ENCODE measurements at regions not wholly inside any gene's neighbourhood (a gene's known extent, or its start where the extent isn't known, plus 50 kb on each side); places are given as distances from the start of the nearest gene placed in this dataset.

DNA sequence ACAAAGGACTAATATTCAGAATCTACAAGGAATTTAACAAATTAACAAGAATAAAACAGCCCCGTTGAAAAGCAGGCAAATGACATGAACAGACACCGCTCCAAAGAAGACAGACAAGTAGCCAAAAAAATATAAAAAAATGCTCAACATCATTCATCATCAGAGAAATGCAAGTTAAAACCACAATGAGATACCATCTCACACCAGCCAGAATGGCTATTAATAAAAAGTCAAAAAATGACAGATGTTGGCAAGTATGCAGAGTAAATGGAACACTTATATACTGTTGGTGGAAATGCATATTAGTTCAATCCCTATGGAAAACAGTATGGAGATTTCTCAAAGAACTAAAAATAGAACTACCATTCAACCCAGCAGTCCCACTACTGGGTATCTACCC lies 302.7 kb upstream of the RGMB start:
- Histone ChIP-seq H3K27ac (ENCODE audit: low read depth, low read length) (no peak overlapping the region), H3K4me3 (ENCODE audit: low read depth, low read length) (no peak overlapping the region), H3K9me3 (ENCODE audit: control insufficient read depth, insufficient read depth, low read length) (no peaks in the 10 kb centered on the region), H3K36me3 (ENCODE audit: control insufficient read depth, insufficient read depth, low read length) (no peaks in the 10 kb centered on the region), H3K4me1 (ENCODE audit: control insufficient read depth, insufficient read depth, low read length) (no peaks in the 10 kb centered on the region), H3K27me3 (ENCODE audit: control insufficient read depth, insufficient read depth, low read length) (no peaks in the 10 kb centered on the region), H3K9ac (ENCODE audit: low read depth, low read length) (no peak overlapping the region)

DNA sequence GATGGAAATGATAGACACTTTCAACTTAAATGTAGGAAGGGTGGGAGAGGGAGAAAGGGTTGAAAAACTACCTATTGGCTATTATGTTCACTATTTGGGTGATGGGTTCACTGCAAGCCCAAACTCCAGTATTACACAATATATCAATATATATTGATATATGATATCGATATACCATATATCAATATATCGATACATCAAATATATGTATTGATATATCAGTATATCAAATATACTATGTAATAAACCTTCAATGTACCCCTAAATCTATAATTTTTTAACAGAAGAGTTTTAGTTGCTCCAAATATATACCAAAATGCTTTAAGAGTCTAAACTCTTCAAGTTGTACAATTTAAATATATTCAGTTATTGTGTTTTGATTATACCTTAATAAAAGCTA lies 302.0 kb upstream of the RGMB start:
- Histone ChIP-seq H3K9me3 (ENCODE audit: control insufficient read depth, insufficient read depth, low read length) (no peaks in the 10 kb centered on the region), H3K4me3 (ENCODE audit: low read depth, low read length) (no peak overlapping the region), H3K36me3 (ENCODE audit: control insufficient read depth, insufficient read depth, low read length) (no peaks in the 10 kb centered on the region), H3K4me1 (ENCODE audit: control insufficient read depth, insufficient read depth, low read length) (no peaks in the 10 kb centered on the region), H3K27ac (ENCODE audit: low read depth, low read length) (no peak overlapping the region), H3K27me3 (ENCODE audit: control insufficient read depth, insufficient read depth, low read length) (no peaks in the 10 kb centered on the region), H3K9ac (ENCODE audit: low read depth, low read length) (no peak overlapping the region)

DNA sequence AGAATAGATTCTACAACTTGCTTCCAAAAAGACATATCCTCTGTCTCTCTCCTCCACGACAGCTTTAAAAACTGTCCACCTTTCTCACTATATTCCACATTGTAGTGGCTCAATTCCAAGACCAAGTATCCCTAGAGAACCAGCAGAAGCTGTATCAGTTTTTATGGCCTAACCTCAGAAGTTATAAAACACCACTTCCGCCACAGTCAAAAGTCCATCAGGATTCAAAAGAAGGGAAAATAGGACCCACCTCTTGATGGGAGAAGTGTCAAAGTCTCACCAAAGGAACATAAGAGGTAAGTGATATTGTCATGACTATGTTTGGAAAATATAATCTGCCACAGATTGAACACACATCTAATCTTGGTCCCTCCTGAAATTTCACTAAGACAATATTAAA lies 299.2 kb upstream of the RGMB start:
- no peaks in the 10 kb centered on the region for H3K36me3 ChIP-seq (ENCODE audit: control insufficient read depth, insufficient read depth, low read length)
- no peaks in the 10 kb centered on the region for H3K27me3 ChIP-seq (ENCODE audit: control insufficient read depth, insufficient read depth, low read length)
- no peak overlapping the region for H3K27ac ChIP-seq (ENCODE audit: low read depth, low read length)
- H3K4me1 ChIP-seq (ENCODE audit: control insufficient read depth, insufficient read depth, low read length) = no peaks in the 10 kb centered on the region
- no peak overlapping the region for H3K9ac ChIP-seq (ENCODE audit: low read depth, low read length)
- H3K9me3 ChIP-seq (ENCODE audit: control insufficient read depth, insufficient read depth, low read length) = no peaks in the 10 kb centered on the region
- no peak overlapping the region for H3K4me3 ChIP-seq (ENCODE audit: low read depth, low read length)

DNA sequence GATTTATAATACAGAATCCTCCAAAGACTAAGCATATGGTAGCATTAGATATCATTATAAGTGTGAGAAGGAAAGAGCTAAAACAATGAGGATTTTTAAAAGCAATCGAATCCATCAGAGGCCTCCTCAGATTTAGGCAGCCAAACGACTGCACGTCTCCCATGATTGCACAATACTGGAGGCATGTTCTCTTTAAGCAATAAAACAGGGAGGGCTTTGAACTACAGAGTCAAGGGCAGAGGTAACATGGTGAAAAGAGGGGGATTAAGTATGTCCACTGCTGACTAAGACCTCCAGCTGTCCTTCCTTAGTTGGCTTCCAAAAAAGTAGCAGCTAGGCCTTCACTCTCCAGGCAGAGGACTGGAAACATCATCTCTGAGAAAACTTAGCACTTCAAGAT lies 298.7 kb upstream of the RGMB start:
- Histone ChIP-seq H3K27ac (ENCODE audit: low read depth, low read length) (no peak overlapping the region), H3K27me3 (ENCODE audit: control insufficient read depth, insufficient read depth, low read length) (no peaks in the 10 kb centered on the region), H3K36me3 (ENCODE audit: control insufficient read depth, insufficient read depth, low read length) (no peaks in the 10 kb centered on the region), H3K9ac (ENCODE audit: low read depth, low read length) (no peak overlapping the region), H3K4me3 (ENCODE audit: low read depth, low read length) (no peak overlapping the region), H3K4me1 (ENCODE audit: control insufficient read depth, insufficient read depth, low read length) (no peaks in the 10 kb centered on the region), H3K9me3 (ENCODE audit: control insufficient read depth, insufficient read depth, low read length) (no peaks in the 10 kb centered on the region)

DNA sequence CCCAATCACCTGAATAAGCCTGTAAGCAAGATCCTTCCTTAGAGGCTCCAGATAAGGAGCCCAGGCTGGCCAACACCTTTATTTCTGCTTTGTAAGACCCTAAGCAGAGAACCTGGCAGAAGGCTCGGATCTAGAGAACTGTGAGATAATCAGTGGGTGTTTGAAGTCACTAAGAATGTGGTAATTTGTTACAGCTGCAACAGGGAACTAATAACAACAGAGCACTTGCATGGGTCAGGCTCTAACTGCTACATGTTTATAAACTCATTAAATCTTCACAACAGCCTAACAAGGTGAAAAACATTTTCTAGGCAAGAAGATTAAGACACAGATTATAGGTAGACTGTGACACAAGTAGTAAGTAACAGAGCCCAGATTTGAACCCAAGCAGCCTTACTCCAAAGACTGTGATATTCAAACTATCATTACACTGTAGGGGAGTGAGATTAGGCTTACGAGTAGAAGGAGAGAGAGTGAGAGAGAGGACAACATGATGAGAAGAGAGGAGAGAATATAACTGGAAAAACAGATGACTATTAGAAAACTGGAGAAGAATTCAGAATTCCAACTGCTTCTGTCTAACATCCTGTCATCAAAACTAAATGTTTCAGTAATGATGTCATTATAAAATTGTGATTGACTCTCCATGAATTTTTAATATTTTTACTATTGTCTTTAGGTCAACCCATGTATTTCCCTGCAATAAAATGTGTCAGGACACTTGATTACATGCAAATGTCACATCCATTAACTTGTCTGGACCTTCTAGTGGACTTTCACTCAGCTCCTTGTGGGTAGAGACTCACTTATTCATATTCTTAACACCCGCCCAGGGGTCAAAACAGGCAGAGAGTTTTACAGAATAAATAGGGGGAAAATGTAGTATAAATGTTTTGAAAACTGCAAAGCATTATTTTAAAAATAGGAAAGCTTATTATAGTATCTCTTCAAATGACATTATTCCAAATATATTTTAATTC lies 290.9 kb upstream of the RGMB start:
- Histone ChIP-seq H3K27me3 (ENCODE audit: control insufficient read depth, insufficient read depth, low read length) (no peaks in the 10 kb centered on the region), H3K9me3 (ENCODE audit: control insufficient read depth, insufficient read depth, low read length) (0 out of 2 replicates have a peak, but pooled peaks cover 2% of the 10 kb centered on the region), H3K27ac (ENCODE audit: low read depth, low read length) (no peak overlapping the region), H3K4me1 (ENCODE audit: control insufficient read depth, insufficient read depth, low read length) (no peaks in the 10 kb centered on the region), H3K4me3 (ENCODE audit: low read depth, low read length) (no peak overlapping the region), H3K36me3 (ENCODE audit: control insufficient read depth, insufficient read depth, low read length) (no peaks in the 10 kb centered on the region), H3K9ac (ENCODE audit: low read depth, low read length) (no peak overlapping the region)

DNA sequence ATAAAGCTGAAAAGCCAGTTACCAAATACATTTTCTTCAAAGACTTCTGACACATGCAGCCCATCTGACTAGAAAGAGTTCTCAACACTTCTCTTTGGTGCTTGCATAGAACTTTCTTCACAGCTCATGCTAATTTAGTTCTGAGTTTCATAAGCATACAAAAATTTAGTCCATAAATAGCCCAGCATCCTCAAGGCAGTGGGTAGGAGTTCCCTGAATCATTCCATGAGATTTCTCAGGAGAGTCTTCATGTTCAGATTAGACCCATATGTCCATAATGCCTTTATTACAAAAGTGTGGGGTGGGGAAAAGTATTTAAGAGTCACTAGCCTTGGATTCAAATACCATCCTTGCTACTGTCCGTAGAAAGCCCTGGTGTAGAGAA lies 290.2 kb upstream of the RGMB start:
- Histone ChIP-seq H3K4me3 (ENCODE audit: low read depth, low read length) (no peak overlapping the region), H3K27ac (ENCODE audit: low read depth, low read length) (no peak overlapping the region), H3K27me3 (ENCODE audit: control insufficient read depth, insufficient read depth, low read length) (no peaks in the 10 kb centered on the region), H3K4me1 (ENCODE audit: control insufficient read depth, insufficient read depth, low read length) (no peaks in the 10 kb centered on the region), H3K9ac (ENCODE audit: low read depth, low read length) (no peak overlapping the region), H3K9me3 (ENCODE audit: control insufficient read depth, insufficient read depth, low read length) (peaks cover 8% of the 10 kb centered on the region; the same call in 1 of the 2 replicates), H3K36me3 (ENCODE audit: control insufficient read depth, insufficient read depth, low read length) (no peaks in the 10 kb centered on the region)

DNA sequence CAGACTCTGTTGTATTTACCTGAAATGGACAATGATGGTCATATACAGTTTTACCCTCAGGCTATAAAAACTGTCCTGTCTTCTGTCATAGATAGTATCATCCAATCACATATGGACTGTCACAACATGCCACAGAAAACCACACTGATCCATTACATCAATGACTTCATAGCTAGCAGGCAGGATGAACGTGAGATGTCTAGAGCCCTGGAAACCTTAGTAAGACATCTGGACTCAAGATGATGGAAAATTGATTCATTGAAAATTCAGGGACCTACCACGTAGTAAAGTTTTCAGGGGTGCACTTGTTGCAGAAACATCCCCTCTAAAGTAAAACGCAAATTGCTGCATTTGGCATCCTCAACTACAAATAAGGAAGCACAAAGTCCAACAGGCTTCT lies 284.4 kb upstream of the RGMB start:
- Histone ChIP-seq H3K9me3 (ENCODE audit: control insufficient read depth, insufficient read depth, low read length) (peaks cover 16% of the 10 kb centered on the region; the same call in 1 of the 2 replicates), H3K4me1 (ENCODE audit: control insufficient read depth, insufficient read depth, low read length) (no peaks in the 10 kb centered on the region), H3K36me3 (ENCODE audit: control insufficient read depth, insufficient read depth, low read length) (no peaks in the 10 kb centered on the region), H3K4me3 (ENCODE audit: low read depth, low read length) (no peak overlapping the region), H3K27me3 (ENCODE audit: control insufficient read depth, insufficient read depth, low read length) (no peaks in the 10 kb centered on the region), H3K27ac (ENCODE audit: low read depth, low read length) (no peak overlapping the region), H3K9ac (ENCODE audit: low read depth, low read length) (no peak overlapping the region)

DNA sequence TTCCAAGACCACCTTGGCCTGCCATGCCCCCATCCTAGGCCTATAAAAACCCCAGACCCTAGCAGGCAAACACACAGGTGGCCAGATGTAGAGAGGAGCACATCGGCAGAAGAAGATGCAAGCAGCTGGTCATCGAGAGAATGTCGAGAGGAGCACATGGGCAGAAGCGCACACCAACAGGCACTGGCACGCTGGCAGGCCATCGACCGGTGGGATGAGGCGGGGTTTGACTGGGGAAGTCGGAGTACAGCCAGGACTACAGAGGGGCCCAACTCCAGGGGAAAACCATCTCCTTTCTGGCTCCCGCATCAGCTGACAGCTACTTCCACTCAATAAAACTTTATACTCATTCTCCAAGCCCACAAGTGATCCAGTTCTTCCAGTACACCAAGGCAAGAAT lies 283.1 kb upstream of the RGMB start:
- Histone ChIP-seq H3K4me1 (ENCODE audit: control insufficient read depth, insufficient read depth, low read length) (no peaks in the 10 kb centered on the region), H3K4me3 (ENCODE audit: low read depth, low read length) (no peak overlapping the region), H3K27me3 (ENCODE audit: control insufficient read depth, insufficient read depth, low read length) (no peaks in the 10 kb centered on the region), H3K9ac (ENCODE audit: low read depth, low read length) (no peak overlapping the region), H3K36me3 (ENCODE audit: control insufficient read depth, insufficient read depth, low read length) (no peaks in the 10 kb centered on the region), H3K27ac (ENCODE audit: low read depth, low read length) (no peak overlapping the region), H3K9me3 (ENCODE audit: control insufficient read depth, insufficient read depth, low read length) (peaks cover 16% of the 10 kb centered on the region; the same call in 1 of the 2 replicates)

DNA sequence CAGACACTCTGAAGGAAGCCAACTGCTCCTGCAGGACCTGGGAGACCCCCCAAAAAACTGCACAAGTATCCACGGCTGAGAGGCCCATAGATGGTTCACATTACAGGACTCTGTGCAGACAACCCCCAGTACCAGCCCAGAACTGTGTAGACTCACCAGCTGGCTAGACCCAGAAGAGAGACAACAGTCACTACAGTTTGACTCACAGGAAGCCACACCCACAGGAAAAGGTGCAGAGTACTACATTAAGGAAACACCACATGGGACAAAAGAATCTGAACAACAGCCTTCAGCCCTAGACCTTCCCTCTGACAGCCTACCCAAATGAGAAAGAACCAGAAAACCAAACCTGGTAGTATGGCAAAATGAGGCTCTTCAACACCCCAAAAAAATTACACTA lies 281.2 kb upstream of the RGMB start:
- Histone ChIP-seq H3K27ac (ENCODE audit: low read depth, low read length) (no peak overlapping the region), H3K9ac (ENCODE audit: low read depth, low read length) (no peak overlapping the region), H3K4me1 (ENCODE audit: control insufficient read depth, insufficient read depth, low read length) (0 out of 2 replicates have a peak, but pooled peaks cover 3% of the 10 kb centered on the region), H3K4me3 (ENCODE audit: low read depth, low read length) (no peak overlapping the region), H3K36me3 (ENCODE audit: control insufficient read depth, insufficient read depth, low read length) (no peaks in the 10 kb centered on the region), H3K9me3 (ENCODE audit: control insufficient read depth, insufficient read depth, low read length) (peaks cover 16% of the 10 kb centered on the region; the same call in 1 of the 2 replicates), H3K27me3 (ENCODE audit: control insufficient read depth, insufficient read depth, low read length) (no peaks in the 10 kb centered on the region)

DNA sequence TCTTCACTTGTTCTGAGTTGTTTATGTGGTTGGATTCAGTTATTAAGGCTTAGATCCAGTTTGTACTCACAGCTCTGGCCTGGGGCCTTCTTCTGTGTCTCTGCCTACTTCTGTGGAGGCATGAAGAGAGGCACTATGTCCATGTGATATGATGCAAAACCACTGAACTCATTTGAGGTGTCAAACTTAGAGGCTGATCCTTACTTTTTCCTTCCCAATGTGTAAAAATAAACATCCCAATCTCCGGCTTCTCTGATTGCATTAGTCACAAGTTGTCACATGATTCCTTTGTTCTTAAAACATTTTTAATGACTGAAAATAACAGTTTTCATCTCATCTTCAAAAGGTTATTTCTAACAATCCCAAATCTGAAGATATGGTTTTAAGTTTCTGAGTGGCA lies 276.0 kb upstream of the RGMB start:
- Histone ChIP-seq H3K9ac (ENCODE audit: low read depth, low read length) (no peak overlapping the region), H3K4me3 (ENCODE audit: low read depth, low read length) (no peak overlapping the region), H3K27me3 (ENCODE audit: control insufficient read depth, insufficient read depth, low read length) (no peaks in the 10 kb centered on the region), H3K4me1 (ENCODE audit: control insufficient read depth, insufficient read depth, low read length) (peaks cover 16% of the 10 kb centered on the region; the same call in 1 of the 2 replicates), H3K27ac (ENCODE audit: low read depth, low read length) (no peak overlapping the region), H3K9me3 (ENCODE audit: control insufficient read depth, insufficient read depth, low read length) (no peaks in the 10 kb centered on the region), H3K36me3 (ENCODE audit: control insufficient read depth, insufficient read depth, low read length) (no peaks in the 10 kb centered on the region)

DNA sequence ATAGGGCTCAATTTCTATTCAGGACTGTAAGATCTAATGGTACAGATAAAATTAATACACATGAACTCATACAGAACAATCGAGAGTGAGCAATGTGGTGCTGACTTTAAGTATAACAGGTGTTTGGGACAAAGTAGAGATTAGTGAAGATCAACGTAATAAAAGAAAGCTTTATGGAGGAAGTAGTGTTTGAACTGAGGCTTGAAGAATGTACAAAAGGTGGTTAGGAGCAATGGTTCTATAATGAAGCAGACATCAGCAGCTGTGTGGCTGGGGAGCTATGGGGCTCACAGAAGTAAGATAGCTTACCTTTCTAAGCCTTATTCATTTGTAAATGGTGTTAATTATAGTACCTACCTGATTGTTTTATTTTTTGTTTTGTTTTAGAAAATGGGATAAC lies 275.4 kb upstream of the RGMB start:
- H3K9me3 ChIP-seq (ENCODE audit: control insufficient read depth, insufficient read depth, low read length) = no peaks in the 10 kb centered on the region
- peaks cover 16% of the 10 kb centered on the region; the same call in 1 of the 2 replicates for H3K4me1 ChIP-seq (ENCODE audit: control insufficient read depth, insufficient read depth, low read length)
- no peak overlapping the region for H3K9ac ChIP-seq (ENCODE audit: low read depth, low read length)
- H3K27me3 ChIP-seq (ENCODE audit: control insufficient read depth, insufficient read depth, low read length) = no peaks in the 10 kb centered on the region
- no peaks in the 10 kb centered on the region for H3K36me3 ChIP-seq (ENCODE audit: control insufficient read depth, insufficient read depth, low read length)
- H3K4me3 ChIP-seq (ENCODE audit: low read depth, low read length) = no peak overlapping the region
- H3K27ac ChIP-seq (ENCODE audit: low read depth, low read length) = no peak overlapping the region
